D721Med (cell line): ENCODE measurements at regions not wholly inside any gene's neighbourhood (a gene's known extent, or its start where the extent isn't known, plus 50 kb on each side); places are given as distances from the start of the nearest gene placed in this dataset.

Source experiments
- DNase-seq: peaks from one replicate; pipeline ENCODE4 v3.0.0; 2011; ENCODE audit warnings: low spot score; ENCODE audit not compliant: insufficient read length
- FAIRE-seq: peaks from 2 replicates; lab custom pipeline; 2011; peaks lifted over from hg19 to GRCh38; lab: Jason Lieb, UNC
- CTCF ChIP-seq: IDR thresholded peaks from 2 replicates; pipeline ENCODE4 v1.5.1; 2012; ENCODE audit warnings: mild to moderate bottlenecking, control low read depth; ENCODE audit not compliant: insufficient read depth; ENCODE audit errors: missing control alignments

- no peak for FAIRE-seq
- no peak for DNase-seq
- no peak for TF ChIP-seq CTCF
These were observed 838.3 kb downstream of the NLGN4X start for GRCh38 chrX:5390376-5390775.

- DNase-seq (no peak), FAIRE-seq (no peak)
- TF ChIP-seq CTCF = no peak
These were observed 840.6 kb downstream of the NLGN4X start for GRCh38 chrX:5388087-5388486.

GRCh38 chrX:5380426-5380825 lies 848.2 kb downstream of the NLGN4X start:
- DNase-seq (no peak), FAIRE-seq (no peak)
- no peak for TF ChIP-seq CTCF

GRCh38 chrX:5341902-5342301 lies 886.8 kb downstream of the NLGN4X start:
- FAIRE-seq (no peak), DNase-seq (no peak)
- TF ChIP-seq CTCF = no peak

GRCh38 chrX:5337160-5337559 lies 891.5 kb downstream of the NLGN4X start:
- FAIRE-seq (no peak), DNase-seq (no peak)
- TF ChIP-seq CTCF = no peak

GRCh38 chrX:5324546-5324945 lies 904.1 kb downstream of the NLGN4X start:
- no peak for FAIRE-seq
- no peak for TF ChIP-seq CTCF

GRCh38 chrX:5314148-5314547 lies 914.5 kb downstream of the NLGN4X start:
- FAIRE-seq (no peak), DNase-seq (no peak)
- TF ChIP-seq CTCF = no peak

More at GRCh38 chrX:5324546-5324945, 904.1 kb downstream of the NLGN4X start:
- no peak for DNase-seq
